Right cardiac atrium (tissue), 5 donors: ENCODE measurements at regions not wholly inside any gene's neighbourhood (a gene's known extent, or its start where the extent isn't known, plus 50 kb on each side); places are given as distances from the start of the nearest gene placed in this dataset.

ENCODE experiments used
- ATAC-seq, 2 donors: fragments of 200-7000 bp; cut with Tn5 transposase; one replicate each; pipeline versions ENCODE4 v1.8.0 to v1.9.1; 2020; ENCODE audit warnings: moderate library complexity in 2 of 2, mild to moderate bottlenecking in 1 of 2
- DNase-seq, 3 donors: peaks; one replicate each; pipeline ENCODE4 v3.0.0-alpha.2; 2020
- H3K27ac ChIP-seq: one replicate; pipeline ENCODE4 v1.5.1; 2013; ENCODE audit warnings: mild to moderate bottlenecking, low read length, control low read depth, moderate library complexity
- H3K27me3 ChIP-seq: one replicate; pipeline ENCODE4 v1.6.1; 2013; ENCODE audit not compliant: control insufficient read depth, insufficient read depth
- H3K4me1 ChIP-seq: one replicate; pipeline ENCODE4 v1.6.1; 2013; ENCODE audit warnings: low read length; ENCODE audit not compliant: control insufficient read depth, insufficient read depth
- H3K4me3 ChIP-seq: one replicate; pipeline ENCODE4 v1.5.1; 2013; ENCODE audit warnings: low read length, control low read depth
- H3K9me3 ChIP-seq: one replicate; pipeline ENCODE4 v1.6.1; 2013; ENCODE audit warnings: low read length; ENCODE audit not compliant: control insufficient read depth
- WGBS: extraction: QIAGEN DNeasy Blood & Tissue Kit; methylation state at CpG from one replicate; pipeline ENCODE4 v1.1.7; 2013; 5-methylcytosine and 5-hydroxymethylcytosine counted together
- intact Hi-C, 4 donors: fragments of 100-400 bp; cut with DNase I; formaldehyde crosslinking; loops; one replicate each; pipeline versions ENCODE4 v1.11.0 to v1.14.0; 2022 to 2023
- donor health status: healthy with polysubstance abuse.
- donor health status: DM: no; HTN: yes; CAD: no.
- donor health status: DM: no; HTN: no; CAD: no.
- donor health status: DM: no; HTN: yes; CAD: no; lungs with severe emphysema.
- donor health status: DM: yes; HTN: yes; CAD: no.

DNA sequence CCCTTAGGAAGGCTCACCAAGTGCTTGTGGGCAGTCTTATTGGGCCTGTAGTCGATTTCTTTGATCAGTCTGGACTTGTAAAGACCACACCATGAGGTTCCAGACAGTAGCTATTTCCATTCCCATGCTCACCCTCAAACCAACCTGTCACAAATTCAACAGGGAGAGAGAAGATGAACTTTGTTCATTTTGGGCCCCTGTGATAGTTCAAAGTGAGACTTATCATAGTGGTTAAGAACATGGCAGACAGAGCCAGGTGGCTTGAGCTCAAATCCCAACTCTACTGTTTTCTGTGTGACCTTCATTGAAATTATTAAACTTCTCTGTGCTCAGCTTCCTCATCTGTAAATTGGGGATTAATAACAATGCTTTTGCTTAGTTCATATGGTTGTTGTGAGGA is 53.9 kb upstream of the CTLA4 start:
- DNase-seq (no peak), ATAC-seq (no peak)
- intact Hi-C loops, result loop anchor here in 3 of 4 donors (10.0 kb wide), 2 partner anchors 159 to 329 kb away; no protein-coding TSS in a partner anchor
- Histone ChIP-seq H3K27ac (no peak overlapping the region), H3K4me1 (peaks cover 4% of the 10 kb centered on the region), H3K9me3 (no peaks in the 10 kb centered on the region), H3K4me3 (no peak overlapping the region), H3K27me3 (no peaks in the 10 kb centered on the region)
- 76% methylated on average over 1 of the region's 1 CpG for WGBS

DNA sequence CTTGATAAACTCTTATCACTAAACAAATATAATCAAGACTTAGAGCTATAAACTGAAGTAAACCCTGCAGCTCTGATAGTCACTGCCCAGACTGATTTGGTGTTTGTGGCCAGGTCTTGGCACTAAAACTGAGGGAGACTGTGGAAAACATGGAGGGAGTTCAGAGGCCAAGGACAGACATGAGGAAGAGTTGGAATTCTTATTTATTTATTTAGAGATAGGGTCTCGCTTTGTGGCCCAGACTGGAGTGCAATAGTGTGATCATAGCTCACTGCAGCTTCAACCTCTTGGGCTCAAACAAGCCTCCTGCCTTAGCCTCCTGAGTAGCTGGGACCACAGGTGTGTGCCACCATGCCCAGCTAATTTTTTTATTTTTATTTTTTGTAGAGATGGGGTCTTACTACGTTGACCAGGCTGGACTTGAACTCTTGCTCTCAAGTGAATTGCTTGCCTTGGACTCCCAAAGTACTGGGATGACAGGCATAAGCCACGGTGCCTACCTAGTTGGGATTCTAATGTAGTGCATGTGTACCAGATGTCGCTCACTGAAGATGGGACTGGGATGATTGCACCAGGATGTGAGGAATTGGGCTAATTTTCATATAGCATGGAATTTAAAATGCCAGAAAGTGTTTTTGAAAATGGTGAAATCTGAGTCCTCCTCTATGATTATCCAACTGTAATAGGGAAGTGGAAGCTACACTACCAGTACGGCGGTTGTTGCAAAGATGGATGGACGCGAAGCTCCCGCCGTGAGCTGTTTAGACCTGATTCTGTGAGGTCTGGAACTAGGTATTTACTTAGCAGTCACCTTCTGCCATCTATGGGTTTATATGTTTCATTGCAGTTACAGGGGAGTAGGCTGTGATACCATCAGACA is 52.7 kb upstream of the CTLA4 start:
- DNase-seq (peak; percentile 48 to 82 (median 78)), ATAC-seq (peak; percentile 79 to 89)
- no peaks in the 10 kb centered on the region for H3K9me3 ChIP-seq
- intact Hi-C loops, result loop anchor here (5.0 to 10.0 kb wide), 4 partner anchors 160 to 333 kb away; no protein-coding TSS in a partner anchor
- peak overlapping the region; percentile 17 for H3K4me3 ChIP-seq
- 32% methylated on average over 10 of the region's 10 CpGs for whole genome bisulfite sequencing
- H3K4me1 ChIP-seq, result peaks cover 4% of the 10 kb centered on the region
- peak overlapping the region; percentile 55 for H3K27ac ChIP-seq
- no peaks in the 10 kb centered on the region for H3K27me3 ChIP-seq

DNA sequence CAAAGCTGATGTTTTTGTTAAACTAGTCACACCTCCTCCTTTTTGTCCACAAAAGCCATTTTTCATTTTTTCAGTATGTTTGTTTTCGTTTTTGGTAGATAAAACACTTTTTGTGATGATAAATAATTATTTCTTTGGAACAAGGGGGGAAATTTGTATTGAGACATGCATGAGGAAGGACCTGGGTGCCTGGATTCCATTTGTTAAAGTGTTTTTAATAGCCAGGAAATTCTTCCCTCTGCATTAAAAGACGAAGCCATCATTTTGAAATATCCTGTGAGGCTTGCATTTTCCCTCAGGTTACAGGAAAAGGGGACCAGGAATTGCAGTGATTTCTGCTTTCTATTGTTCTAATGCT is 52.1 kb upstream of the CTLA4 start:
- Histone ChIP-seq H3K4me3 (no peak overlapping the region), H3K27me3 (no peaks in the 10 kb centered on the region), H3K27ac (no peak overlapping the region), H3K4me1 (peaks cover 4% of the 10 kb centered on the region), H3K9me3 (no peaks in the 10 kb centered on the region)
- intact Hi-C loops, result loop anchor here (5.0 to 10.0 kb wide), 4 partner anchors 161 to 333 kb away; no protein-coding TSS in a partner anchor
- no peak for DNase-seq
- WGBS, result 7% methylated on average over 2 of the region's 2 CpGs
- no peak for ATAC-seq

GRCh38 chr2:203817147-203817546 is 50.4 kb upstream of the CTLA4 start:
- ATAC-seq, result no peak
- peaks cover 2% of the 10 kb centered on the region for H3K4me1 ChIP-seq
- H3K27me3 ChIP-seq, result no peaks in the 10 kb centered on the region
- H3K4me3 ChIP-seq, result no peak overlapping the region
- 62% methylated on average over 5 of the region's 5 CpGs for WGBS
- no peak overlapping the region for H3K27ac ChIP-seq
- intact Hi-C loops, result loop anchor here (5.0 to 10.0 kb wide), 4 partner anchors 162 to 335 kb away; no protein-coding TSS in a partner anchor
- no peaks in the 10 kb centered on the region for H3K9me3 ChIP-seq
- DNase-seq, result no peak
